ENCODE measurements at regions not wholly inside any gene's neighbourhood (a gene's known extent, or its start where the extent isn't known, plus 50 kb on each side); places are given as distances from the start of the nearest gene placed in this dataset.
"Not testable (repeated sequence)": the region's sequence is repeated elsewhere in the genome, so short reads cannot be mapped to it uniquely, and the experiment has no call there.

- Histone ChIP-seq H3K4me1 (no peaks in the 10 kb centered on the region), H3K27me3 (no peaks in the 10 kb centered on the region), H3K9me3 (no peaks in the 10 kb centered on the region), H3K36me3 (no peaks in the 10 kb centered on the region), H3K4me3 (ENCODE audit: low read depth, low read length) (no peak overlapping the region)
- DNase-seq, result no peak
- TF ChIP-seq, protein P1, sequence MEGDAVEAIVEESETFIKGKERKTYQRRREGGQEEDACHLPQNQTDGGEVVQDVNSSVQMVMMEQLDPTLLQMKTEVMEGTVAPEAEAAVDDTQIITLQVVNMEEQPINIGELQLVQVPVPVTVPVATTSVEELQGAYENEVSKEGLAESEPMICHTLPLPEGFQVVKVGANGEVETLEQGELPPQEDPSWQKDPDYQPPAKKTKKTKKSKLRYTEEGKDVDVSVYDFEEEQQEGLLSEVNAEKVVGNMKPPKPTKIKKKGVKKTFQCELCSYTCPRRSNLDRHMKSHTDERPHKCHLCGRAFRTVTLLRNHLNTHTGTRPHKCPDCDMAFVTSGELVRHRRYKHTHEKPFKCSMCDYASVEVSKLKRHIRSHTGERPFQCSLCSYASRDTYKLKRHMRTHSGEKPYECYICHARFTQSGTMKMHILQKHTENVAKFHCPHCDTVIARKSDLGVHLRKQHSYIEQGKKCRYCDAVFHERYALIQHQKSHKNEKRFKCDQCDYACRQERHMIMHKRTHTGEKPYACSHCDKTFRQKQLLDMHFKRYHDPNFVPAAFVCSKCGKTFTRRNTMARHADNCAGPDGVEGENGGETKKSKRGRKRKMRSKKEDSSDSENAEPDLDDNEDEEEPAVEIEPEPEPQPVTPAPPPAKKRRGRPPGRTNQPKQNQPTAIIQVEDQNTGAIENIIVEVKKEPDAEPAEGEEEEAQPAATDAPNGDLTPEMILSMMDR (IDR thresholded peaks at IDR 0.05; ENCODE audit: low read depth, low read length), result no peak
These were observed 183.9 kb downstream of the LRRC70 start for GRCh38 chr5:62762503-62762902.

DNA sequence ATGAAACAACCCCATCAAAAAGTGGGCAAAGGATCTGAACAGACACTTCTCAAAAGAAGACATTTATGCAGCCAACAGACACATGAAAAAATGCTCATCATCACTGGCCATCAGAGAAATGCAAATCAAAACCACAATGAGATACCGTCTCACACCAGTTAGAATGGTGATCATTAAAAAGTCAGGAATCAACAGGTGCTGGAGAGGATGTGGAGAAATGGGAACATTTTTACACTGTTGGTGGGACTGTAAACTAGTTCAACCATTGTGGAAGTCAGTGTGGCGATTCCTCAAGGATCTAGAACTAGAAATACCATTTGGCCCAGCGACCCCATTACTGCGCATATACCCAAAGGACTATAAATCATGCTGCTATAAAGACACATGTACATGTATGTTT, 179.1 kb downstream of the LRRC70 start:
- not testable (repeated sequence) for H3K9me3 ChIP-seq

DNA sequence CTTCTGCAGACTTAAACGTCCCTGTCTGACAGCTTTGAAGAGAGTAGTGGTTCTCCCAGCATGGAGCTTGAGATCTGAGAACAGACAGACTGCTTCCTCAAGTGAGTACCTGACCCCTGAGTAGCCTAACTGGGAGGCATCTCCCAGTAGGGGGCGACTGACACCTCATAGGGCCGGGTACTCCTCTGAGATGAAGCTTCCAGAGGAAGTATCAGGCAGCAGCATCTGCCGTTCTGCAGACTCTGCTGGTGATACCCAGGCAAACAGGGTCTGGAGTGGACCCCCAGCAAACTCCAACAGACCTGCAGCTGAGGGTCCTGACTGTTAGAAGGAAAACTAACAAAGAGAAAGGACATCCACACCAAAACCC, 174.4 kb downstream of the LRRC70 start:
- not testable (repeated sequence) for H3K4me3 ChIP-seq (ENCODE audit: low read depth, low read length); H3K9me3 ChIP-seq; DNase-seq; H3K36me3 ChIP-seq; H3K27me3 ChIP-seq; H3K4me1 ChIP-seq

More for the DNA sequence above, 179.1 kb downstream of the LRRC70 start:
- not testable (repeated sequence) for DNase-seq; H3K4me3 ChIP-seq (ENCODE audit: low read depth, low read length); H3K27me3 ChIP-seq; H3K4me1 ChIP-seq; H3K36me3 ChIP-seq

DNA sequence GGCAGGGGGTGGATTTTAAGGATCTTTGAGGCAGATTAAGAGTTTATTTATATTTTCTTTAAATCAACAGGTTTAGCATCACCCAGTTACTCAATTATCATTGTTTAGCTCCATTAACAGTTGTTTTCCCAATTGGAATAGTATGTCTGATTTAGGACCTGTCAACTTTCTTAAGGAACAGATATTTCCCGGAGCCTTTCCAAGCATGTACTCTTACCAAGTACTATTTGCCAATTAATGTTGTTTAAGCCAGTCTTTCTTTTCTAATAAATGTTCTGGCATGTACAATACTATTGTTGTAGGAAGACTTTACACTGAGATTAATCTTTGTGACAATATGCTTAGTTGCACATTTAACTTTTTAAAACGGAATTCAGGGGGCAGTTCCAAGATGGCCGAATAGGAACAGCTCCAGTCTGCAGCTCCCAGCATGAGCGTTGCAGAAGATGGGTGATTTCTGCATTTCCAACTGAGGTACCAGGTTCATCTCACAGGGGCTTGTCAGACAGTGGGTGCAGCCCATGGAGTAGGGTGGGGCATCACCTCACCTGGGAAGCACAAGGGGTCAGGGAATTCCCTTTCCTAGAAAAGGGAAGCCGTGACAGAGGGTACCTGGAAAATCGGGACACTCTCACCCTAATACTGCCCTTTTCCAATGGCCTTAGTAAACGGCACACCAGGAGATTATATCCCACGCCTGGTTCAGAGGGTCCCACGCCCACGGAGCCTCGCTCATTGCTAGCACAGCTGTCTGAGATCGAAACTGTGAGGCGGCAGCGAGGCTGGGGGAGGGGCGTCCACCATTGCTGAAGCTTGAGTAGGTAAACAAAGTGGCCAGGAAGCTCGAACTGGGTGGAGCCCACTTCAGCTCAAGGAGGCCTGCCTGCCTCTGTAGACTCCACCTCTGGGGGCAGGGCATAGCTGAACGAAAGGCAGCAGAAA, 173.7 kb downstream of the LRRC70 start:
- not testable (repeated sequence) for H3K9me3 ChIP-seq; DNase-seq; H3K4me3 ChIP-seq (ENCODE audit: low read depth, low read length); H3K4me1 ChIP-seq; H3K27me3 ChIP-seq; H3K36me3 ChIP-seq

DNA sequence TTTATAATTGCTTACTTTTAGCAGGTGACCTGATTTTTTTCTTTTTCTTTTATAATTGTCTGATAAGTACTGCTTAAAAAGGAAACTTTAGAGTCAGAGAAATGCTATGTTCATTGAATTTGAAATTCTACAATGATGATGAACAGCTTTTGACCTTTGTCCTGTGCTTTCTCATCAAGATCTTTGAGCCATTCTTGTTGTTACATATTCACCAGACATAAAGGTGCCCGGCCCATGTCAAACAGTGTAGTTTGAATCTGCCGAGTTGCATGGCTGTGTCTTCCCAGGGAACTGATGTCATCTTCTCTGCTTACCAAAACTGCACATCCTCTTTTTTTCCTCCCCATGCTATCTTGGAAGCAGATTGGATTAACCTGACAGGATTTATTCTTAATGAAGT, 163.6 kb downstream of the LRRC70 start:
- Histone ChIP-seq H3K4me1 (no peaks in the 10 kb centered on the region), H3K36me3 (no peaks in the 10 kb centered on the region), H3K27me3 (no peaks in the 10 kb centered on the region), H3K9me3 (no peaks in the 10 kb centered on the region), H3K4me3 (ENCODE audit: low read depth, low read length) (no peak overlapping the region)
- DNase-seq, result no peak
- TF ChIP-seq, protein P1 (IDR thresholded peaks at IDR 0.05; ENCODE audit: low read depth, low read length), result no peak

- TF ChIP-seq, protein P1 (IDR thresholded peaks at IDR 0.05; ENCODE audit: low read depth, low read length), result no peak
- no peaks in the 10 kb centered on the region for H3K4me1 ChIP-seq
- no peak for DNase-seq
- no peaks in the 10 kb centered on the region for H3K27me3 ChIP-seq
- no peaks in the 10 kb centered on the region for H3K9me3 ChIP-seq
- no peak overlapping the region for H3K4me3 ChIP-seq (ENCODE audit: low read depth, low read length)
- no peaks in the 10 kb centered on the region for H3K36me3 ChIP-seq
These were observed 163.1 kb downstream of the LRRC70 start for GRCh38 chr5:62741761-62742160.

- Histone ChIP-seq H3K27me3 (peaks cover 3% of the 10 kb centered on the region; the same call in 1 of the 2 replicates), H3K4me1 (no peaks in the 10 kb centered on the region), H3K36me3 (no peaks in the 10 kb centered on the region), H3K9me3 (no peaks in the 10 kb centered on the region), H3K4me3 (ENCODE audit: low read depth, low read length) (no peak overlapping the region)
- no peak for DNase-seq
- TF ChIP-seq, protein P1 (IDR thresholded peaks at IDR 0.05; ENCODE audit: low read depth, low read length), result no peak
These were observed 159.1 kb downstream of the LRRC70 start for GRCh38 chr5:62737766-62738165.

Measured in BE2C (cell line).